HEK293 (cell line): ENCODE measurements at regions not wholly inside any gene's neighbourhood (a gene's known extent, or its start where the extent isn't known, plus 50 kb on each side); places are given as distances from the start of the nearest gene placed in this dataset.

Experiments
- CTCF ChIA-PET: fragments of 350-600 bp; formaldehyde crosslinking; extraction: SDS; loops from one replicate; lab custom pipeline; 2021; ENCODE audit warnings: antibody characterized with exemption; lab: Yijun Ruan, JAX
- POLR2A ChIA-PET: fragments of 300-600 bp; formaldehyde crosslinking; extraction: SDS; loops from one replicate; lab custom pipeline; 2020; ENCODE audit warnings: antibody characterized with exemption, inconsistent platforms; lab: Yijun Ruan, JAX
- H3K27ac ChIP-seq: fragments of 200-500 bp; sonication (Bioruptor generic); 2 replicates; pipeline ENCODE4 v1.5.1; 2014; ENCODE audit warnings: low read depth, low read length, control low read depth, inconsistent platforms; ENCODE audit errors: extremely low read depth
- H3K36me3 ChIP-seq, 2 experiments: fragments of 200-500 bp in 1 of 2; sonication (Bioruptor generic) in 1 of 2; 1 replicate in 1 of 2; 2 replicates in 1 of 2; pipeline ENCODE4 v1.5.1; 2014 to 2017; ENCODE audit warnings: inconsistent platforms in 2 of 2, low read length in 2 of 2; ENCODE audit not compliant: control insufficient read depth in 2 of 2, insufficient read depth in 1 of 2
- H3K4me1 ChIP-seq: fragments of 200-500 bp; sonication (Bioruptor generic); 2 replicates; pipeline ENCODE4 v1.5.1; 2014; ENCODE audit warnings: mild to moderate bottlenecking, low read length, inconsistent platforms; ENCODE audit not compliant: control insufficient read depth, insufficient read depth
- H3K4me3 ChIP-seq: 2 replicates; pipeline ENCODE4 v1.5.1; 2011; ENCODE audit warnings: low read depth, mild to moderate bottlenecking, control low read depth, low read length, moderate library complexity
- H3K9me3 ChIP-seq: fragments of 200-500 bp; sonication (Bioruptor generic); 2 replicates; pipeline ENCODE4 v1.5.1; 2014; ENCODE audit warnings: low read depth, low read length, inconsistent platforms; ENCODE audit not compliant: control insufficient read depth, insufficient read depth
- MZF1 ChIP-seq: fragments of 450-650 bp; formaldehyde crosslinking; IDR thresholded peaks from 2 replicates; pipeline ENCODE4 v1.5.1; 2017; ENCODE audit warnings: missing biosample characterization, missing genetic modification characterization, borderline replicate concordance
- PRDM2 ChIP-seq: fragments of 450-650 bp; formaldehyde crosslinking; IDR thresholded peaks from 2 replicates; pipeline ENCODE4 v1.5.1; 2016; ENCODE audit warnings: missing biosample characterization, missing genetic modification characterization, borderline replicate concordance
- TRIM28 ChIP-seq: IDR thresholded peaks from 2 replicates; pipeline ENCODE4 v1.6.1; 2011; ENCODE audit warnings: low read length, control low read depth, borderline replicate concordance
- ZBTB10 ChIP-seq: fragments of 450-650 bp; formaldehyde crosslinking; IDR thresholded peaks from 2 replicates; pipeline ENCODE4 v1.5.1; 2016; ENCODE audit warnings: missing biosample characterization, missing genetic modification characterization
- ZFP37 ChIP-seq: fragments of 450-650 bp; formaldehyde crosslinking; IDR thresholded peaks from 2 replicates; pipeline ENCODE4 v1.5.1; 2016; ENCODE audit warnings: missing biosample characterization, missing genetic modification characterization
- ZNF140 ChIP-seq: fragments of 450-650 bp; formaldehyde crosslinking; IDR thresholded peaks from 2 replicates; pipeline ENCODE4 v1.5.1; 2016; ENCODE audit warnings: missing biosample characterization, missing genetic modification characterization
- ZNF266 ChIP-seq: fragments of 450-650 bp; formaldehyde crosslinking; IDR thresholded peaks from 2 replicates; pipeline ENCODE4 v1.5.1; 2016; ENCODE audit warnings: missing biosample characterization, missing genetic modification characterization, low read depth
- ZNF394 ChIP-seq: fragments of 450-650 bp; formaldehyde crosslinking; IDR thresholded peaks from 2 replicates; pipeline ENCODE4 v1.5.1; 2016; ENCODE audit warnings: missing biosample characterization, missing genetic modification characterization, mild to moderate bottlenecking, moderate library complexity, borderline replicate concordance
- ZNF404 ChIP-seq: fragments of 450-650 bp; formaldehyde crosslinking; IDR thresholded peaks from 2 replicates; pipeline ENCODE4 v1.5.1; 2017; ENCODE audit warnings: missing biosample characterization, missing genetic modification characterization
- ZNF416 ChIP-seq: fragments of 450-650 bp; formaldehyde crosslinking; IDR thresholded peaks from 2 replicates; pipeline ENCODE4 v1.5.1; 2016; ENCODE audit warnings: missing biosample characterization, missing genetic modification characterization
- ZNF473 ChIP-seq: fragments of 450-650 bp; formaldehyde crosslinking; IDR thresholded peaks from 2 replicates; pipeline ENCODE4 v1.5.1; 2017; ENCODE audit warnings: missing biosample characterization, missing genetic modification characterization
- ZNF530 ChIP-seq: fragments of 450-650 bp; formaldehyde crosslinking; IDR thresholded peaks from 2 replicates; pipeline ENCODE4 v1.5.1; 2016; ENCODE audit warnings: low read depth, missing biosample characterization, missing genetic modification characterization
- ZNF571 ChIP-seq: fragments of 450-650 bp; formaldehyde crosslinking; IDR thresholded peaks from 2 replicates; pipeline ENCODE4 v1.5.0; 2017; ENCODE audit warnings: missing biosample characterization, missing genetic modification characterization
- ZNF626 ChIP-seq: fragments of 450-650 bp; sonication (Bioruptor Pico); formaldehyde crosslinking; IDR thresholded peaks from 2 replicates; pipeline ENCODE4 v1.5.1; 2018; ENCODE audit warnings: missing biosample characterization, missing genetic modification characterization, inconsistent platforms
- ZNF629 ChIP-seq: fragments of 450-650 bp; formaldehyde crosslinking; IDR thresholded peaks from 2 replicates; pipeline ENCODE4 v1.5.1; 2017; ENCODE audit warnings: missing biosample characterization, missing genetic modification characterization
- ZNF677 ChIP-seq: fragments of 450-650 bp; IDR thresholded peaks from 2 replicates; pipeline ENCODE4 v1.5.0; 2018; ENCODE audit warnings: missing biosample characterization, mild to moderate bottlenecking, missing genetic modification characterization, moderate library complexity
- ZNF768 ChIP-seq: fragments of 450-650 bp; formaldehyde crosslinking; IDR thresholded peaks from 2 replicates; pipeline ENCODE4 v1.5.1; 2018; ENCODE audit warnings: missing biosample characterization, mild to moderate bottlenecking, missing genetic modification characterization
- ZSCAN23 ChIP-seq: fragments of 450-650 bp; formaldehyde crosslinking; IDR thresholded peaks from 2 replicates; pipeline ENCODE4 v1.5.1; 2016; ENCODE audit warnings: missing biosample characterization, missing genetic modification characterization
- ZSCAN4 ChIP-seq: fragments of 450-650 bp; formaldehyde crosslinking; IDR thresholded peaks from 2 replicates; pipeline ENCODE4 v1.5.1; 2017; ENCODE audit warnings: missing biosample characterization, missing genetic modification characterization
- TF ChIP-seq, protein P1 (sequence below): fragments of 450-650 bp; formaldehyde crosslinking; IDR thresholded peaks from 2 replicates; pipeline ENCODE4 v1.5.1; 2016; ENCODE audit warnings: missing biosample characterization, missing genetic modification characterization

GRCh38 chr6:74671558-74672025, 534.3 kb downstream of the COL12A1 start (continued):
- TF ChIP-seq, protein P1, sequence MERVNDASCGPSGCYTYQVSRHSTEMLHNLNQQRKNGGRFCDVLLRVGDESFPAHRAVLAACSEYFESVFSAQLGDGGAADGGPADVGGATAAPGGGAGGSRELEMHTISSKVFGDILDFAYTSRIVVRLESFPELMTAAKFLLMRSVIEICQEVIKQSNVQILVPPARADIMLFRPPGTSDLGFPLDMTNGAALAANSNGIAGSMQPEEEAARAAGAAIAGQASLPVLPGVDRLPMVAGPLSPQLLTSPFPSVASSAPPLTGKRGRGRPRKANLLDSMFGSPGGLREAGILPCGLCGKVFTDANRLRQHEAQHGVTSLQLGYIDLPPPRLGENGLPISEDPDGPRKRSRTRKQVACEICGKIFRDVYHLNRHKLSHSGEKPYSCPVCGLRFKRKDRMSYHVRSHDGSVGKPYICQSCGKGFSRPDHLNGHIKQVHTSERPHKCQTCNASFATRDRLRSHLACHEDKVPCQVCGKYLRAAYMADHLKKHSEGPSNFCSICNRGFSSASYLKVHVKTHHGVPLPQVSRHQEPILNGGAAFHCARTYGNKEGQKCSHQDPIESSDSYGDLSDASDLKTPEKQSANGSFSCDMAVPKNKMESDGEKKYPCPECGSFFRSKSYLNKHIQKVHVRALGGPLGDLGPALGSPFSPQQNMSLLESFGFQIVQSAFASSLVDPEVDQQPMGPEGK, result no peak
- TF ChIP-seq ZNF404, result no peak
- no peak for TF ChIP-seq ZFP37 (tag by site-specific recombination)
- TF ChIP-seq MZF1 (tag by site-specific recombination), result no peak
- no peak for TF ChIP-seq ZNF473
- no peak for TF ChIP-seq ZNF626 (tag by site-specific recombination)
- TF ChIP-seq ZNF140 (tag by site-specific recombination), result no peak

DNA sequence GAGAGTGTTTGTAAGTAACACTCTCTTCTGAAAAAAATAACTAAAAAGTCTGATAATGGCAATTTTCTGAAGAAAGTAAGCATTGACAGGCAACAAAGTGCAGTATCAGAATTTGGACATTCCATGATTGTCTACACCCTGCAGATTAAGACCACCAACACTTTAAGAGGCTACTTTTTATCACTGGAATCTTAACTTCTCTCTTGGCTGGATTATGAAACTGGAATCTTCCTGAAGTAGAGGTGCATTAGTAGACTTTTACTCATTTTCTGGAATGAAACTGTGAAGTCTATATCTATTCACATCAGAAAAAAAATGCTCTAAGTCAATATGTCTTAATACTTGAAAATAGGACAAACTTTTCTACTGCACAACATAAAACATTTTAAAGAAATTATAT, 547.5 kb downstream of the COL12A1 start:
- H3K4me3 ChIP-seq, result no peak overlapping the region
- TF ChIP-seq ZNF571 (tag by site-specific recombination), result no peak
- TF ChIP-seq, all 188 proteins: peak for 0
- Histone ChIP-seq H3K9me3 (no peaks in the 10 kb centered on the region), H3K36me3 (no peaks in the 10 kb centered on the region), H3K27ac (no peak overlapping the region), H3K4me1 (no peaks in the 10 kb centered on the region)
- CTCF ChIA-PET, result no interaction called here
- POLR2A ChIA-PET, result no interaction called here

GRCh38 chr6:74657931-74658330, 547.9 kb downstream of the COL12A1 start:
- Histone ChIP-seq H3K9me3 (no peaks in the 10 kb centered on the region), H3K4me3 (no peak overlapping the region)
- POLR2A ChIA-PET, result no interaction called here
- CTCF ChIA-PET, result no interaction called here
- TF ChIP-seq ZNF416 (tag by site-specific recombination) (no peak), TRIM28 (no peak), ZNF768 (tag by site-specific recombination) (no peak), ZSCAN23 (tag by site-specific recombination) (no peak), ZBTB10 (no peak), ZNF677 (tag by site-specific recombination) (no peak), ZNF394 (tag by site-specific recombination) (no peak), ZNF530 (tag by site-specific recombination) (no peak), ZNF629 (no peak)
- TF ChIP-seq, all 188 proteins: peak for 0
- Histone ChIP-seq H3K27ac (no peak overlapping the region), H3K4me1 (no peaks in the 10 kb centered on the region), H3K36me3 (no peaks in the 10 kb centered on the region)

GRCh38 chr6:74657011-74657410, 548.8 kb downstream of the COL12A1 start:
- no peaks in the 10 kb centered on the region for H3K36me3 ChIP-seq
- H3K9me3 ChIP-seq, result no peaks in the 10 kb centered on the region
- no peak overlapping the region for H3K4me3 ChIP-seq
- no peaks in the 10 kb centered on the region for H3K4me1 ChIP-seq
- POLR2A ChIA-PET, result no interaction called here
- CTCF ChIA-PET, result no interaction called here
- no peak overlapping the region for H3K27ac ChIP-seq
- TF ChIP-seq ZSCAN4 (tag by site-specific recombination), result no peak
- no peak for TF ChIP-seq ZNF266 (tag by site-specific recombination)
- no peak for TF ChIP-seq PRDM2 (tag by site-specific recombination)
- TF ChIP-seq ZNF473, result no peak
